ENCODE measurements at regions not wholly inside any gene's neighbourhood (a gene's known extent, or its start where the extent isn't known, plus 50 kb on each side); places are given as distances from the start of the nearest gene placed in this dataset.
"Not testable (repeated sequence)": the region's sequence is repeated elsewhere in the genome, so short reads cannot be mapped to it uniquely, and the experiment has no call there.

- Mint-ChIP-seq H3K4me1 (peaks cover 25% of the 10 kb centered on the region), H3K4me3 (no peak overlapping the region), H3K27me3 (peaks cover 10% of the 10 kb centered on the region), H3K36me3 (ENCODE audit: low read depth) (no peaks in the 10 kb centered on the region), H3K27ac (no peak overlapping the region)
- ATAC-seq, result no peak
- DNase-seq, result no peak
- no peaks in the 10 kb centered on the region for H3K9me3 ChIP-seq (ENCODE audit: control insufficient read depth, low read length, poor library complexity, severe bottlenecking)
These were observed 344.9 kb upstream of the TNRC6C start for GRCh38 chr17:77613627-77614026.

DNA sequence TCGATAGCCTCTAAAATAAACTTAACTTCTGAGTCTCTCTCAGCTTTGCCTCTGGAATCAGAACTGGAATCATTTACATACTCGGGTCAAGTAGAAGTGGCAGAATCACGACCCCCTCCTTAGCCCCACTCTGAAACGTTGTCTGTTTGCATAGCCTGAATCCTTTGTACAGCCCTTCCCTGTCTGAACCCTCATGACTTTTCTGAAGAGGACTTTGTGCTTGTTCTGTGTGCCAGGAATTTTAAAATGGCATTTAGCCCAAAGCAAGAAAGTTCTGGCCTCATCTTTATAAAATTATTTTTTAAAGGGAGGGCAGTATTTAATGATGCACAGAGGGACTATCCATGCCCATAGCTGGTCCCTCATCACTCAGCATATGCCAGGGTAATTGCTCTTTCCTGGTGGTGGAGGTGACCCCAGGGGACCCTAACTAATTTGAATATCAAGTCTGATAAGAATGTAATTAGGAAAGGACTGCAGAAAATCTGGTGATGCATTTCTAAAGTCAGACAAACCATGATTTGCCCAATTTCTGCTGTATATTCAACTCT, 342.7 kb upstream of the TNRC6C start:
- no peak overlapping the region for H3K4me3 Mint-ChIP-seq
- peaks cover 17% of the 10 kb centered on the region for H3K4me1 Mint-ChIP-seq
- no peaks in the 10 kb centered on the region for H3K36me3 Mint-ChIP-seq (ENCODE audit: low read depth)
- ATAC-seq (no peak), DNase-seq (no peak)
- H3K27ac Mint-ChIP-seq, result no peak overlapping the region
- peaks cover 17% of the 10 kb centered on the region for H3K27me3 Mint-ChIP-seq
- no peaks in the 10 kb centered on the region for H3K9me3 ChIP-seq (ENCODE audit: control insufficient read depth, low read length, poor library complexity, severe bottlenecking)

- H3K4me1 Mint-ChIP-seq, result peaks cover 14% of the 10 kb centered on the region
- ATAC-seq (no peak), DNase-seq (no peak)
- H3K27ac Mint-ChIP-seq, result no peak overlapping the region
- no peaks in the 10 kb centered on the region for H3K9me3 ChIP-seq (ENCODE audit: control insufficient read depth, low read length, poor library complexity, severe bottlenecking)
- no peaks in the 10 kb centered on the region for H3K36me3 Mint-ChIP-seq (ENCODE audit: low read depth)
- H3K4me3 Mint-ChIP-seq, result no peak overlapping the region
- peaks cover 17% of the 10 kb centered on the region for H3K27me3 Mint-ChIP-seq
These were observed 342.2 kb upstream of the TNRC6C start for GRCh38 chr17:77616254-77616731.

DNA sequence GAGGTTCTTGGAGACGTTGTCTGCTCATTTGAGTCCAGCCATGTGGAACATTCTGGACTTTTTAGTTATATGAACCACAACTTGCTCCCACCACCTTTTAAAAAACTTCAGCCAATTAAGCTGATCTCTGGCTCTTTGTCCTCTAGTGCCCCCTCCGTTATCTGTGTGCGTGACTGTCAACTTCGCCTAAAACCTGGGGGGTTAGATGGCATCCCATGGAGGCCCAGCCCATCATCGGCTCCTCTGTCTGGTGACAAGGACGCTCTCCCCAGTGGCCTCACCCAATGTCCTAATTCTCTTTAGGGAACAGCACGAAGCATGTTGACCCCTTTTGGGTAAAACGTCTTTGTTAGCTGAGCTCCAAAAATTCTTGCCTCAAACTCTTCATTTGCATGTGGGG, 341.0 kb upstream of the TNRC6C start:
- DNase-seq, result no peak
- Mint-ChIP-seq H3K36me3 (ENCODE audit: low read depth) (no peaks in the 10 kb centered on the region), H3K4me3 (no peak overlapping the region), H3K27ac (no peak overlapping the region), H3K4me1 (peaks cover 10% of the 10 kb centered on the region), H3K27me3 (peaks cover 17% of the 10 kb centered on the region)
- H3K9me3 ChIP-seq (ENCODE audit: control insufficient read depth, low read length, poor library complexity, severe bottlenecking), result no peaks in the 10 kb centered on the region
- ATAC-seq, result no peak

- no peaks in the 10 kb centered on the region for H3K9me3 ChIP-seq (ENCODE audit: control insufficient read depth, low read length, poor library complexity, severe bottlenecking)
- Mint-ChIP-seq H3K27ac (no peak overlapping the region), H3K4me3 (no peak overlapping the region), H3K36me3 (ENCODE audit: low read depth) (no peaks in the 10 kb centered on the region), H3K4me1 (peaks cover 10% of the 10 kb centered on the region), H3K27me3 (peaks cover 17% of the 10 kb centered on the region)
- ATAC-seq (no peak), DNase-seq (no peak)
These were observed 340.3 kb upstream of the TNRC6C start for GRCh38 chr17:77618173-77618572.

DNA sequence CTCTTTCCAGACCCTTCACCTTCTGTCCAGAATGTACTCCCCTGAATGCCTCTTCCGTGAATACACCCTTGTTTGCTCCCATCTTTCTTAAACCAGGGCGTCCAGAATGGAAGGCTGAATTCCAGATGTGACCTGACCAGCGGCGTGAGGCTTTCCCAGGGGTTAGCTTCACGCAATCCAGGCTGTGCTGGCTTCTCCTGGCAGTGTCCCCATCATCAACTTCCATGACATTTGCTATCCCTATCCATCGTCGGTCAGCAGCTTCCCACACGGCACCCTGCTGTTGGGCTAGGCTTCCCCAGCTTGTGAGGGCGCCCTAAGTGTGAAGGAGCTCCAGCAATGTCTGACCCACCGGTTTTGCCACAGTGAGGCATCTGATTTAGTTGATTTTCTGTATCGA, 339.8 kb upstream of the TNRC6C start:
- no peaks in the 10 kb centered on the region for H3K9me3 ChIP-seq (ENCODE audit: control insufficient read depth, low read length, poor library complexity, severe bottlenecking)
- no peaks in the 10 kb centered on the region for H3K36me3 Mint-ChIP-seq (ENCODE audit: low read depth)
- ATAC-seq (no peak), DNase-seq (no peak)
- no peak overlapping the region for H3K4me3 Mint-ChIP-seq
- peak overlapping the region; percentile 62 for H3K27ac Mint-ChIP-seq
- peaks cover 17% of the 10 kb centered on the region for H3K27me3 Mint-ChIP-seq
- H3K4me1 Mint-ChIP-seq, result peaks cover 10% of the 10 kb centered on the region

DNA sequence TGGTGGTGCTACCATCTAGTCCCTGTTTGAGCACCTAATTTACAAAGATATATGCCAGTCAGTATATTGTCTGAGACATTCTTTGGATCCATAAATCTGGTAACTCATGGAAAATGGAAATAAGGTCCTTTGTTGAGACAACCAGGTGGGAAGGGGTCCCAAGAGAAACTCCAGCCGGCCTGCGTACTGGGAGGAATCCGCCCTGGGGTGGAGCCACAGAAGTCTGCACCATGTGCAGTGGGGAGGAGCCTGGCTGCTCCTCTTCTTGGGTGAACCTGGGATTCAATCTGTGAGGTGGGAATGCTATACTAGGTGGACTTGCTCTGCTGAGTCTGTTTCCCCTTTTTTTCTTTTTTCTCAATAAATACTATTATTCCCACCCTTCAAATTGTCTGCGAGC, 339.2 kb upstream of the TNRC6C start:
- no peak for DNase-seq
- H3K36me3 Mint-ChIP-seq (ENCODE audit: low read depth), result no peaks in the 10 kb centered on the region
- no peaks in the 10 kb centered on the region for H3K9me3 ChIP-seq (ENCODE audit: control insufficient read depth, low read length, poor library complexity, severe bottlenecking)
- no peak for ATAC-seq
- no peak overlapping the region for H3K4me3 Mint-ChIP-seq
- peaks cover 10% of the 10 kb centered on the region for H3K4me1 Mint-ChIP-seq
- H3K27me3 Mint-ChIP-seq, result peaks cover 17% of the 10 kb centered on the region
- H3K27ac Mint-ChIP-seq, result no peak overlapping the region

- no peak for ATAC-seq
- DNase-seq, result no peak
- Mint-ChIP-seq H3K4me1 (peaks cover 10% of the 10 kb centered on the region), H3K27ac (no peak overlapping the region), H3K36me3 (ENCODE audit: low read depth) (no peaks in the 10 kb centered on the region), H3K4me3 (no peak overlapping the region), H3K27me3 (peaks cover 17% of the 10 kb centered on the region)
- H3K9me3 ChIP-seq (ENCODE audit: control insufficient read depth, low read length, poor library complexity, severe bottlenecking), result no peaks in the 10 kb centered on the region
These were observed 338.7 kb upstream of the TNRC6C start for GRCh38 chr17:77619851-77620250.

- H3K4me1 Mint-ChIP-seq, result peaks cover 10% of the 10 kb centered on the region
- DNase-seq (no peak), ATAC-seq (no peak)
- H3K36me3 Mint-ChIP-seq (ENCODE audit: low read depth), result no peaks in the 10 kb centered on the region
- peaks cover 17% of the 10 kb centered on the region for H3K27me3 Mint-ChIP-seq
- no peaks in the 10 kb centered on the region for H3K9me3 ChIP-seq (ENCODE audit: control insufficient read depth, low read length, poor library complexity, severe bottlenecking)
- no peak overlapping the region for H3K4me3 Mint-ChIP-seq
- H3K27ac Mint-ChIP-seq, result no peak overlapping the region
These were observed 338.2 kb upstream of the TNRC6C start for GRCh38 chr17:77620282-77620681.

- H3K36me3 Mint-ChIP-seq (ENCODE audit: low read depth); H3K4me1 Mint-ChIP-seq; DNase-seq; H3K4me3 Mint-ChIP-seq; H3K9me3 ChIP-seq (ENCODE audit: control insufficient read depth, low read length, poor library complexity, severe bottlenecking); ATAC-seq; H3K27ac Mint-ChIP-seq: not testable (repeated sequence)
- peaks cover 17% of the 10 kb centered on the region for H3K27me3 Mint-ChIP-seq
These were observed 336.4 kb upstream of the TNRC6C start for GRCh38 chr17:77622084-77622483.

GRCh38 chr17:77622647-77623046, 335.9 kb upstream of the TNRC6C start:
- H3K9me3 ChIP-seq (ENCODE audit: control insufficient read depth, low read length, poor library complexity, severe bottlenecking), result no peaks in the 10 kb centered on the region
- Mint-ChIP-seq H3K4me1 (peaks cover 10% of the 10 kb centered on the region), H3K36me3 (ENCODE audit: low read depth) (no peaks in the 10 kb centered on the region), H3K27ac (no peak overlapping the region), H3K27me3 (peaks cover 16% of the 10 kb centered on the region), H3K4me3 (no peak overlapping the region)
- no peak for ATAC-seq
- DNase-seq, result no peak

DNA sequence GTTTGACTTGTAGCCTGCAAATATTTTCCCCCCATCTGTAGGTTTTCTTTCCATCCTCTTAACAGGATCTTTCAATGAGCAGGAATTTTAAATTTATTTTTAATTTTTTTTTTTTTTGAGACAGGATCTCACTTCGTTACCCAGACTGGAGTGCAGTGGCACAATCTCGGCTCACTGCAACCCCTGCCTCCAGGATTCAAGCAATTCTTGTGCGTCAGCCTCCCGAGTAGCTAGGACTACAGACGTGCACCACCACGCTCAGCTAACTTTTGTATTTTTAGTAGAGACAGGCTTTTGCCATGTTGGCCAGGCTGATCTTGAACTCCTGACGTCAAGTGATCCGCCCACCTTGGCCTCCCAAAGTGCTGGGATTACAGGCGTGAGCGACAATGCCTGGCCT, 335.2 kb upstream of the TNRC6C start:
- H3K27me3 Mint-ChIP-seq; ATAC-seq; H3K4me1 Mint-ChIP-seq; H3K27ac Mint-ChIP-seq; H3K4me3 Mint-ChIP-seq; H3K36me3 Mint-ChIP-seq (ENCODE audit: low read depth); H3K9me3 ChIP-seq (ENCODE audit: control insufficient read depth, low read length, poor library complexity, severe bottlenecking); DNase-seq: not testable (repeated sequence)

- DNase-seq (no peak), ATAC-seq (no peak)
- peaks cover 5% of the 10 kb centered on the region for H3K27me3 Mint-ChIP-seq
- H3K27ac Mint-ChIP-seq, result no peak overlapping the region
- no peak overlapping the region for H3K4me3 Mint-ChIP-seq
- H3K9me3 ChIP-seq (ENCODE audit: control insufficient read depth, low read length, poor library complexity, severe bottlenecking), result no peaks in the 10 kb centered on the region
- no peaks in the 10 kb centered on the region for H3K4me1 Mint-ChIP-seq
- H3K36me3 Mint-ChIP-seq (ENCODE audit: low read depth), result no peaks in the 10 kb centered on the region
These were observed 330.5 kb upstream of the TNRC6C start for GRCh38 chr17:77628035-77628434.

- not testable (repeated sequence) for H3K4me1 Mint-ChIP-seq
These were observed 329.2 kb upstream of the TNRC6C start for GRCh38 chr17:77629284-77629683.

More at GRCh38 chr17:77629284-77629683, 329.2 kb upstream of the TNRC6C start:
- H3K27me3 Mint-ChIP-seq; ATAC-seq; DNase-seq; H3K9me3 ChIP-seq (ENCODE audit: control insufficient read depth, low read length, poor library complexity, severe bottlenecking); H3K4me3 Mint-ChIP-seq; H3K36me3 Mint-ChIP-seq (ENCODE audit: low read depth); H3K27ac Mint-ChIP-seq: not testable (repeated sequence)
